ENCODE measurements at regions not wholly inside any gene's neighbourhood (a gene's known extent, or its start where the extent isn't known, plus 50 kb on each side); places are given as distances from the start of the nearest gene placed in this dataset.

GRCh38 chr21:24824209-24824608, 783.1 kb downstream of the MRPL39 start:
- Histone ChIP-seq H3K36me3 (ENCODE audit: control insufficient read depth in 2 of 2, insufficient read depth in 2 of 2, low read length in 1 of 2) (no peaks in the 10 kb centered on the region), H3K4me3 (ENCODE audit: low read length in 2 of 2) (no peak overlapping the region), H3K9me3 (ENCODE audit: control insufficient read depth in 2 of 2, insufficient read depth in 1 of 2, low read length in 1 of 2) (no peaks in the 10 kb centered on the region), H3K27me3 (ENCODE audit: control insufficient read depth in 2 of 2, insufficient read depth in 1 of 2, low read length in 1 of 2) (no peaks in the 10 kb centered on the region), H3K27ac (ENCODE audit: low read depth in 1 of 2, low read length in 1 of 2) (no peak overlapping the region), H3K4me1 (ENCODE audit: control insufficient read depth in 2 of 2, insufficient read depth in 2 of 2, low read length in 2 of 2) (no peaks in the 10 kb centered on the region)
- no peak for DNase-seq (ENCODE audit: low read depth in 6 of 9, low spot score in 9 of 9)
- 90% methylated on average over 4 of the region's 4 CpGs for WGBS

- Histone ChIP-seq H3K4me3 (ENCODE audit: low read length in 2 of 2) (no peak overlapping the region), H3K9me3 (ENCODE audit: control insufficient read depth in 2 of 2, insufficient read depth in 1 of 2, low read length in 1 of 2) (no peaks in the 10 kb centered on the region), H3K36me3 (ENCODE audit: control insufficient read depth in 2 of 2, insufficient read depth in 2 of 2, low read length in 1 of 2) (no peaks in the 10 kb centered on the region), H3K4me1 (ENCODE audit: control insufficient read depth in 2 of 2, insufficient read depth in 2 of 2, low read length in 2 of 2) (no peaks in the 10 kb centered on the region), H3K27me3 (ENCODE audit: control insufficient read depth in 2 of 2, insufficient read depth in 1 of 2, low read length in 1 of 2) (no peaks in the 10 kb centered on the region), H3K27ac (ENCODE audit: low read depth in 1 of 2, low read length in 1 of 2) (no peak overlapping the region)
- DNase-seq (ENCODE audit: low read depth in 6 of 9, low spot score in 9 of 9) = no peak
- WGBS = 91% methylated on average over 2 of the region's 2 CpGs
Observed at GRCh38 chr21:24823247-24823646, 784.0 kb downstream of the MRPL39 start.

GRCh38 chr21:24785033-24785432, 822.2 kb downstream of the MRPL39 start:
- no peak overlapping the region for H3K4me3 ChIP-seq (ENCODE audit: low read length in 2 of 2)
- H3K9me3 ChIP-seq (ENCODE audit: control insufficient read depth in 2 of 2, insufficient read depth in 1 of 2, low read length in 1 of 2) = no peaks in the 10 kb centered on the region
- no peaks in the 10 kb centered on the region for H3K36me3 ChIP-seq (ENCODE audit: control insufficient read depth in 2 of 2, insufficient read depth in 2 of 2, low read length in 1 of 2)
- no peak for DNase-seq (ENCODE audit: low read depth in 6 of 9, low spot score in 9 of 9)
- H3K27me3 ChIP-seq (ENCODE audit: control insufficient read depth in 2 of 2, insufficient read depth in 1 of 2, low read length in 1 of 2) = no peaks in the 10 kb centered on the region
- H3K27ac ChIP-seq (ENCODE audit: low read depth in 1 of 2, low read length in 1 of 2) = no peak overlapping the region
- H3K4me1 ChIP-seq (ENCODE audit: control insufficient read depth in 2 of 2, insufficient read depth in 2 of 2, low read length in 2 of 2) = no peaks in the 10 kb centered on the region
- 76% methylated on average over 3 of the region's 3 CpGs for WGBS

- Histone ChIP-seq H3K4me3 (ENCODE audit: low read length in 2 of 2) (no peak overlapping the region), H3K9me3 (ENCODE audit: control insufficient read depth in 2 of 2, insufficient read depth in 1 of 2, low read length in 1 of 2) (no peaks in the 10 kb centered on the region), H3K27ac (ENCODE audit: low read depth in 1 of 2, low read length in 1 of 2) (no peak overlapping the region), H3K27me3 (ENCODE audit: control insufficient read depth in 2 of 2, insufficient read depth in 1 of 2, low read length in 1 of 2) (no peaks in the 10 kb centered on the region), H3K4me1 (ENCODE audit: control insufficient read depth in 2 of 2, insufficient read depth in 2 of 2, low read length in 2 of 2) (no peaks in the 10 kb centered on the region), H3K36me3 (ENCODE audit: control insufficient read depth in 2 of 2, insufficient read depth in 2 of 2, low read length in 1 of 2) (no peaks in the 10 kb centered on the region)
- WGBS = 58% methylated on average over 2 of the region's 2 CpGs
- DNase-seq (ENCODE audit: low read depth in 6 of 9, low spot score in 9 of 9) = no peak
Observed at GRCh38 chr21:24781146-24781545, 826.1 kb downstream of the MRPL39 start.

GRCh38 chr21:24759348-24760075, 847.8 kb downstream of the MRPL39 start:
- Histone ChIP-seq H3K36me3 (ENCODE audit: control insufficient read depth in 2 of 2, insufficient read depth in 2 of 2, low read length in 1 of 2) (no peaks in the 10 kb centered on the region), H3K4me1 (ENCODE audit: control insufficient read depth in 2 of 2, insufficient read depth in 2 of 2, low read length in 2 of 2) (no peaks in the 10 kb centered on the region), H3K27ac (ENCODE audit: low read depth in 1 of 2, low read length in 1 of 2) (no peak overlapping the region), H3K27me3 (ENCODE audit: control insufficient read depth in 2 of 2, insufficient read depth in 1 of 2, low read length in 1 of 2) (no peaks in the 10 kb centered on the region), H3K9me3 (ENCODE audit: control insufficient read depth in 2 of 2, insufficient read depth in 1 of 2, low read length in 1 of 2) (no peaks in the 10 kb centered on the region), H3K4me3 (ENCODE audit: low read length in 2 of 2) (no peak overlapping the region)
- 74% methylated on average over 3 of the region's 3 CpGs for WGBS
- DNase-seq (ENCODE audit: low read depth in 6 of 9, low spot score in 9 of 9) = no peak

GRCh38 chr21:24738063-24738462, 869.2 kb downstream of the MRPL39 start:
- Histone ChIP-seq H3K27me3 (ENCODE audit: control insufficient read depth in 2 of 2, insufficient read depth in 1 of 2, low read length in 1 of 2) (no peaks in the 10 kb centered on the region), H3K4me1 (ENCODE audit: control insufficient read depth in 2 of 2, insufficient read depth in 2 of 2, low read length in 2 of 2) (no peaks in the 10 kb centered on the region), H3K4me3 (ENCODE audit: low read length in 2 of 2) (no peak overlapping the region), H3K36me3 (ENCODE audit: control insufficient read depth in 2 of 2, insufficient read depth in 2 of 2, low read length in 1 of 2) (no peaks in the 10 kb centered on the region), H3K27ac (ENCODE audit: low read depth in 1 of 2, low read length in 1 of 2) (no peak overlapping the region), H3K9me3 (ENCODE audit: control insufficient read depth in 2 of 2, insufficient read depth in 1 of 2, low read length in 1 of 2) (no peaks in the 10 kb centered on the region)
- 96% methylated on average over 8 of the region's 8 CpGs for WGBS
- DNase-seq (ENCODE audit: low read depth in 6 of 9, low spot score in 9 of 9) = no peak

- Histone ChIP-seq H3K9me3 (ENCODE audit: control insufficient read depth in 2 of 2, insufficient read depth in 1 of 2, low read length in 1 of 2) (no peaks in the 10 kb centered on the region), H3K36me3 (ENCODE audit: control insufficient read depth in 2 of 2, insufficient read depth in 2 of 2, low read length in 1 of 2) (no peaks in the 10 kb centered on the region), H3K27me3 (ENCODE audit: control insufficient read depth in 2 of 2, insufficient read depth in 1 of 2, low read length in 1 of 2) (no peaks in the 10 kb centered on the region), H3K4me1 (ENCODE audit: control insufficient read depth in 2 of 2, insufficient read depth in 2 of 2, low read length in 2 of 2) (no peaks in the 10 kb centered on the region), H3K4me3 (ENCODE audit: low read length in 2 of 2) (no peak overlapping the region), H3K27ac (ENCODE audit: low read depth in 1 of 2, low read length in 1 of 2) (no peak overlapping the region)
- DNase-seq (ENCODE audit: low read depth in 6 of 9, low spot score in 9 of 9) = no peak
- WGBS = 87% methylated on average over 5 of the region's 5 CpGs
Observed at GRCh38 chr21:24737296-24737850, 869.9 kb downstream of the MRPL39 start.

- Histone ChIP-seq H3K36me3 (ENCODE audit: control insufficient read depth in 2 of 2, insufficient read depth in 2 of 2, low read length in 1 of 2) (no peaks in the 10 kb centered on the region), H3K27me3 (ENCODE audit: control insufficient read depth in 2 of 2, insufficient read depth in 1 of 2, low read length in 1 of 2) (no peaks in the 10 kb centered on the region), H3K4me1 (ENCODE audit: control insufficient read depth in 2 of 2, insufficient read depth in 2 of 2, low read length in 2 of 2) (no peaks in the 10 kb centered on the region), H3K4me3 (ENCODE audit: low read length in 2 of 2) (no peak overlapping the region), H3K9me3 (ENCODE audit: control insufficient read depth in 2 of 2, insufficient read depth in 1 of 2, low read length in 1 of 2) (no peaks in the 10 kb centered on the region), H3K27ac (ENCODE audit: low read depth in 1 of 2, low read length in 1 of 2) (no peak overlapping the region)
- 65% methylated on average over 1 of the region's 1 CpG for WGBS
- DNase-seq (ENCODE audit: low read depth in 6 of 9, low spot score in 9 of 9) = no peak
Observed at GRCh38 chr21:24730661-24731060, 876.6 kb downstream of the MRPL39 start.

GRCh38 chr21:24729568-24729967, 877.7 kb downstream of the MRPL39 start:
- H3K27ac ChIP-seq (ENCODE audit: low read depth in 1 of 2, low read length in 1 of 2) = no peak overlapping the region
- 75% methylated on average over 3 of the region's 3 CpGs for WGBS
- no peaks in the 10 kb centered on the region for H3K27me3 ChIP-seq (ENCODE audit: control insufficient read depth in 2 of 2, insufficient read depth in 1 of 2, low read length in 1 of 2)
- H3K9me3 ChIP-seq (ENCODE audit: control insufficient read depth in 2 of 2, insufficient read depth in 1 of 2, low read length in 1 of 2) = no peaks in the 10 kb centered on the region
- no peaks in the 10 kb centered on the region for H3K36me3 ChIP-seq (ENCODE audit: control insufficient read depth in 2 of 2, insufficient read depth in 2 of 2, low read length in 1 of 2)
- no peak overlapping the region for H3K4me3 ChIP-seq (ENCODE audit: low read length in 2 of 2)
- H3K4me1 ChIP-seq (ENCODE audit: control insufficient read depth in 2 of 2, insufficient read depth in 2 of 2, low read length in 2 of 2) = no peaks in the 10 kb centered on the region
- no peak for DNase-seq (ENCODE audit: low read depth in 6 of 9, low spot score in 9 of 9)
